SK-N-SH (cell line): ENCODE measurements at regions not wholly inside any gene's neighbourhood (a gene's known extent, or its start where the extent isn't known, plus 50 kb on each side); places are given as distances from the start of the nearest gene placed in this dataset.
A peak's percentile ranks its signal among the peaks of the same experiment; 100 is the strongest.

Source experiments
- CTCF ChIA-PET: fragments of 300-600, 350-600 bp; formaldehyde crosslinking; extraction: SDS; loops from one replicate; lab custom pipeline; 2021; lab: Yijun Ruan, JAX
- POLR2A ChIA-PET: fragments of 350-600 bp; sonication (Branson Sonifier 250); formaldehyde crosslinking; extraction: SDS; loops from one replicate; lab custom pipeline; 2020; ENCODE audit warnings: antibody characterized with exemption, inconsistent platforms; lab: Yijun Ruan, JAX
- DNase-seq: peaks from one replicate; pipeline ENCODE4 v3.0.0; 2012
- H2AFZ ChIP-seq: fragments of 200-600 bp; sonication (generic); 2 replicates; pipeline ENCODE4 v1.8.1; 2016; ENCODE audit warnings: antibody characterized with exemption, mild to moderate bottlenecking, low read depth
- H3F3A ChIP-seq: fragments of 200-600 bp; sonication (generic); replicated peaks from 2 replicates; pipeline ENCODE3; 2016; ENCODE audit warnings: antibody characterized with exemption, mild to moderate bottlenecking; ENCODE audit not compliant: insufficient read depth
- H3K27ac ChIP-seq, 2 experiments: fragments of 200-500 bp in 1 of 2; fragments of 200-600 bp in 1 of 2; sonication (Bioruptor generic) in 1 of 2; sonication (generic), shearing (Covaris generic) in 1 of 2; 2 replicates each; pipeline versions ENCODE4 v1.5.1 to v1.6.1; 2014 to 2016; ENCODE audit warnings: low read depth in 2 of 2, inconsistent platforms in 1 of 2, low read length in 1 of 2, mild to moderate bottlenecking in 1 of 2, mixed read lengths in 1 of 2
- H3K27me3 ChIP-seq: fragments of 200-600 bp; sonication (generic), shearing (Covaris generic); 2 replicates; pipeline ENCODE4 v1.6.1; 2016; ENCODE audit warnings: mixed run types; ENCODE audit not compliant: insufficient read depth
- H3K36me3 ChIP-seq, 2 experiments: fragments of 200-500 bp in 1 of 2; fragments of 200-600 bp in 1 of 2; sonication (Bioruptor generic) in 1 of 2; sonication (generic) in 1 of 2; replicated peaks in 1 of 2; 2 replicates each; pipeline versions ENCODE3 to v1.5.1; 2014 to 2016; ENCODE audit warnings: low read length in 1 of 2, mild to moderate bottlenecking in 1 of 2; ENCODE audit not compliant: insufficient read depth in 2 of 2, control insufficient read depth in 1 of 2
- H3K4me1 ChIP-seq, 2 experiments: fragments of 200-500 bp in 1 of 2; fragments of 200-600 bp in 1 of 2; sonication (Bioruptor generic) in 1 of 2; sonication (generic), shearing (Covaris generic) in 1 of 2; 2 replicates each; pipeline versions ENCODE4 v1.5.1 to v1.6.1; 2014 to 2016; ENCODE audit warnings: low read depth in 1 of 2, low read length in 1 of 2, mixed run types in 1 of 2; ENCODE audit not compliant: insufficient read depth in 2 of 2, control insufficient read depth in 1 of 2
- H3K4me2 ChIP-seq: fragments of 200-600 bp; sonication (generic), shearing (Covaris generic); 2 replicates; pipeline ENCODE4 v1.6.1; 2017; ENCODE audit warnings: mixed run types
- H3K4me3 ChIP-seq, 2 experiments: fragments of 200-500 bp in 1 of 2; fragments of 200-600 bp in 1 of 2; sonication (Bioruptor generic) in 1 of 2; sonication (generic), shearing (Covaris generic) in 1 of 2; 2 replicates each; pipeline versions ENCODE4 v1.5.1 to v1.8.1; 2014 to 2016; ENCODE audit warnings: low read depth in 2 of 2, inconsistent platforms in 1 of 2, low read length in 1 of 2, mild to moderate bottlenecking in 1 of 2, mixed read lengths in 1 of 2, moderate library complexity in 1 of 2
- H3K79me2 ChIP-seq: fragments of 200-600 bp; sonication (generic); 2 replicates; pipeline ENCODE4 v1.8.1; 2017; ENCODE audit warnings: mild to moderate bottlenecking; ENCODE audit not compliant: insufficient read depth
- H3K9ac ChIP-seq: fragments of 200-600 bp; sonication (generic); 2 replicates; pipeline ENCODE4 v1.6.1; 2017; ENCODE audit warnings: mixed run types
- H3K9me2 ChIP-seq: fragments of 200-600 bp; sonication (generic); 2 replicates; pipeline ENCODE4 v1.6.1; 2017; ENCODE audit warnings: mixed run types
- H3K9me3 ChIP-seq: fragments of 200-600 bp; sonication (generic); 2 replicates; pipeline ENCODE4 v1.6.1; 2017; ENCODE audit warnings: mixed run types, mild to moderate bottlenecking, moderate library complexity
- H4K20me1 ChIP-seq: fragments of 200-600 bp; sonication (generic); 2 replicates; pipeline ENCODE4 v1.6.1; 2017; ENCODE audit warnings: mild to moderate bottlenecking, mixed run types; ENCODE audit not compliant: insufficient read depth
- CHD2 ChIP-seq: fragments of 150-350 bp; IDR thresholded peaks from 2 replicates; pipeline ENCODE4 v1.6.1; 2018; ENCODE audit warnings: low read length; ENCODE audit not compliant: partially characterized antibody
- ELF1 ChIP-seq: IDR thresholded peaks from 2 replicates; pipeline ENCODE4 v1.4.0; 2012
- EP300 ChIP-seq, 2 experiments: IDR thresholded peaks; 2 replicates each; pipeline versions ENCODE4 v1.4.0 to v1.6.1; 2012; ENCODE audit warnings: borderline replicate concordance in 1 of 2, low read depth in 1 of 2, low read length in 1 of 2
- EZH2phosphoT487 ChIP-seq: fragments of 200-600 bp; sonication (generic); IDR thresholded peaks from 2 replicates; pipeline ENCODE4 v1.6.1; 2017; ENCODE audit warnings: low read depth, mixed run types, mild to moderate bottlenecking, antibody characterized with exemption, moderate library complexity, borderline replicate concordance
- FOSL2 ChIP-seq: IDR thresholded peaks from 2 replicates; pipeline ENCODE4 v1.4.0; 2012; ENCODE audit warnings: low read depth, mild to moderate bottlenecking, moderate library complexity, borderline replicate concordance
- FOXM1 ChIP-seq: IDR thresholded peaks from 2 replicates; pipeline ENCODE4 v1.4.0; 2012; ENCODE audit warnings: low read depth, mild to moderate bottlenecking
- JUND ChIP-seq: IDR thresholded peaks from 2 replicates; pipeline ENCODE4 v1.4.0; 2012
- NFIC ChIP-seq: IDR thresholded peaks from 2 replicates; pipeline ENCODE4 v1.4.0; 2012; ENCODE audit warnings: borderline replicate concordance
- PBX3 ChIP-seq: IDR thresholded peaks from 2 replicates; pipeline ENCODE4; 2012
- POLR2AphosphoS5 ChIP-seq: IDR thresholded peaks from 2 replicates; pipeline ENCODE4 v1.6.1; 2012; ENCODE audit warnings: low read depth, low read length
- RCOR1 ChIP-seq: fragments of 150-350 bp; IDR thresholded peaks from 2 replicates; pipeline ENCODE4 v1.6.1; 2017; ENCODE audit warnings: antibody characterized with exemption, low read length
- RXRA ChIP-seq: IDR thresholded peaks from 2 replicates; pipeline ENCODE4 v1.4.0; 2012; ENCODE audit warnings: low read depth, mild to moderate bottlenecking, borderline replicate concordance
- SIN3A ChIP-seq: IDR thresholded peaks from 2 replicates; pipeline ENCODE4 v1.6.1; 2012; ENCODE audit warnings: low read depth, mild to moderate bottlenecking, low read length, moderate library complexity, borderline replicate concordance
- TCF12 ChIP-seq: IDR thresholded peaks from 2 replicates; pipeline ENCODE4 v1.4.0; 2012
- TEAD4 ChIP-seq: IDR thresholded peaks from 2 replicates; pipeline ENCODE4 v1.4.0; 2012; ENCODE audit warnings: mild to moderate bottlenecking, borderline replicate concordance; ENCODE audit not compliant: insufficient read depth
- YY1 ChIP-seq: IDR thresholded peaks from 2 replicates; pipeline ENCODE4 v1.4.0; 2012; ENCODE audit warnings: low read depth, mild to moderate bottlenecking
- ZBTB33 ChIP-seq: IDR thresholded peaks from 2 replicates; pipeline ENCODE4 v1.4.0; 2012; ENCODE audit warnings: low read depth, borderline replicate concordance
- WGBS: methylation state at CpG from one replicate; pipeline ENCODE4 v1.1.6; 2017; ENCODE audit warnings: low lambda C conversion rate; 5-methylcytosine and 5-hydroxymethylcytosine counted together
- TF ChIP-seq, protein P1 (sequence below): IDR thresholded peaks from 2 replicates; pipeline ENCODE4 v1.4.0; 2012; ENCODE audit warnings: low read depth
- TF ChIP-seq, protein P2 (sequence below): fragments of 200-600 bp; sonication (generic); IDR thresholded peaks from 2 replicates; pipeline ENCODE4 v1.6.1; 2017; ENCODE audit warnings: antibody characterized with exemption, mild to moderate bottlenecking, moderate library complexity
- TF ChIP-seq, protein P3 (sequence below): IDR thresholded peaks from 2 replicates; pipeline ENCODE4 v1.6.1; 2012; ENCODE audit warnings: mild to moderate bottlenecking, low read depth, low read length, moderate library complexity
- TF ChIP-seq, protein P4 (sequence below): fragments of 150-350 bp; IDR thresholded peaks from 2 replicates; pipeline ENCODE4 v1.6.1; 2017; ENCODE audit warnings: antibody characterized with exemption, low read length, low read depth, borderline replicate concordance

DNA sequence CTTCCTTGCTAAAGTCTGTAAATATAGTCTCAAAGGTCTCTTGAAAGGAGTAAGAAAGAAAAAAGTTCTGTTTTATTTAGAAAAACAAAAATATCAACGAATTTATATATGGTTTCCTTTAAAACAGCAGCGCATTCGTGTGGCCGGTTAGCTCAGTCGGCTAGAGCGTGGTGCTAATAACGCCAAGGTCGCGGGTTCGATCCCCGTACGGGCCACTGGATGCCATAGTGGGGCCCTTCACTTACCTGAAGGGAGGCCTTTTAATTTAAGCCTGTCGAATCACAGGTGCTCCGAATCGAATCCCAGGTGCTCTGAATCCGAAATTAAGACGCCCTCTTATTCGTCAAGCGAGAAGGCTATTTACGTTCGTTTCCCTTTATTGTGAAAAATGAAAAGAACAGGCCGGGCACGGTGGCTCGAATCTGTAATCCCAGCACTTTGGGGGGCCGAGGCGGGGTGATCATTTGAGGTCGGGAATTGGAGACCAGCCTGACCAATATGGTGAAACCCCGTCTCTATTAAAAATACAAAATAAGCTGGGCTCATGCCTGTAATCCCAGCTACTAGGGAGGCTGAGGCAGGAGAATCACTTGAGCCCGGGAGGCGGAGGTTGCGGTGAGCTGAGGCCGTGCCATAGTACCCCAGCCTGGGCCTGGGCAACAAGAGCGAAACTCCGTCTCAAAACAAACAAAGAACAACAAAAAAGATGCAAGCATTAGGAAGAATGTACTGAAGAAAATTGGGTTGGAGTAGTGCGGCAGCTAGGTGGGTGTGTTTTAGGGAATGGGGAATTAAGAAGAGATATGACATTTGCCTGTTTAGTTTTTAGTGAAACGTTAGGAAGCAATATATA lies 195.8 kb upstream of the ZNF184 start:
- peak overlapping the region; percentile 68; the same call in 1 of the 2 replicates for H2AFZ ChIP-seq
- no peaks in the 10 kb centered on the region for H4K20me1 ChIP-seq
- H3K27me3 ChIP-seq, result peaks cover 37% of the 10 kb centered on the region
- no peaks in the 10 kb centered on the region for H3K9me3 ChIP-seq
- peak overlapping the region; percentile 42 to 60; a peak in 3 of 4 replicates for H3K4me3 ChIP-seq
- no peaks in the 10 kb centered on the region for H3K36me3 ChIP-seq
- DNase-seq, result peak; percentile 44
- TF ChIP-seq ZBTB33, result no peak
- TF ChIP-seq CHD2, result no peak
- no peak for TF ChIP-seq JUND
- no peak for TF ChIP-seq YY1
- 0 out of 2 replicates have a peak, but pooled peaks have one; percentile 34 for TF ChIP-seq RCOR1
- peak; percentile 54; the same call in 1 of the 2 replicates for TF ChIP-seq FOSL2
- TF ChIP-seq EZH2phosphoT487, result no peak
- TF ChIP-seq FOXM1, result no peak
- no peak for TF ChIP-seq POLR2AphosphoS5
- no peak for TF ChIP-seq SIN3A
- TF ChIP-seq, protein P1, sequence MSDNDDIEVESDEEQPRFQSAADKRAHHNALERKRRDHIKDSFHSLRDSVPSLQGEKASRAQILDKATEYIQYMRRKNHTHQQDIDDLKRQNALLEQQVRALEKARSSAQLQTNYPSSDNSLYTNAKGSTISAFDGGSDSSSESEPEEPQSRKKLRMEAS, result no peak
- TF ChIP-seq NFIC, result no peak
- no peak for TF ChIP-seq ELF1
- TF ChIP-seq TEAD4, result peak; percentile 68
- TF ChIP-seq, protein P2, sequence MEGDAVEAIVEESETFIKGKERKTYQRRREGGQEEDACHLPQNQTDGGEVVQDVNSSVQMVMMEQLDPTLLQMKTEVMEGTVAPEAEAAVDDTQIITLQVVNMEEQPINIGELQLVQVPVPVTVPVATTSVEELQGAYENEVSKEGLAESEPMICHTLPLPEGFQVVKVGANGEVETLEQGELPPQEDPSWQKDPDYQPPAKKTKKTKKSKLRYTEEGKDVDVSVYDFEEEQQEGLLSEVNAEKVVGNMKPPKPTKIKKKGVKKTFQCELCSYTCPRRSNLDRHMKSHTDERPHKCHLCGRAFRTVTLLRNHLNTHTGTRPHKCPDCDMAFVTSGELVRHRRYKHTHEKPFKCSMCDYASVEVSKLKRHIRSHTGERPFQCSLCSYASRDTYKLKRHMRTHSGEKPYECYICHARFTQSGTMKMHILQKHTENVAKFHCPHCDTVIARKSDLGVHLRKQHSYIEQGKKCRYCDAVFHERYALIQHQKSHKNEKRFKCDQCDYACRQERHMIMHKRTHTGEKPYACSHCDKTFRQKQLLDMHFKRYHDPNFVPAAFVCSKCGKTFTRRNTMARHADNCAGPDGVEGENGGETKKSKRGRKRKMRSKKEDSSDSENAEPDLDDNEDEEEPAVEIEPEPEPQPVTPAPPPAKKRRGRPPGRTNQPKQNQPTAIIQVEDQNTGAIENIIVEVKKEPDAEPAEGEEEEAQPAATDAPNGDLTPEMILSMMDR, result no peak
- TF ChIP-seq TCF12, result 0 out of 2 replicates have a peak, but pooled peaks have one; percentile 25
- TF ChIP-seq EP300 (IDR thresholded peaks at IDR 0.05; ENCODE audit: borderline replicate concordance in 1 of 2, low read depth in 1 of 2, low read length in 1 of 2), result no peak
- TF ChIP-seq, protein P3, sequence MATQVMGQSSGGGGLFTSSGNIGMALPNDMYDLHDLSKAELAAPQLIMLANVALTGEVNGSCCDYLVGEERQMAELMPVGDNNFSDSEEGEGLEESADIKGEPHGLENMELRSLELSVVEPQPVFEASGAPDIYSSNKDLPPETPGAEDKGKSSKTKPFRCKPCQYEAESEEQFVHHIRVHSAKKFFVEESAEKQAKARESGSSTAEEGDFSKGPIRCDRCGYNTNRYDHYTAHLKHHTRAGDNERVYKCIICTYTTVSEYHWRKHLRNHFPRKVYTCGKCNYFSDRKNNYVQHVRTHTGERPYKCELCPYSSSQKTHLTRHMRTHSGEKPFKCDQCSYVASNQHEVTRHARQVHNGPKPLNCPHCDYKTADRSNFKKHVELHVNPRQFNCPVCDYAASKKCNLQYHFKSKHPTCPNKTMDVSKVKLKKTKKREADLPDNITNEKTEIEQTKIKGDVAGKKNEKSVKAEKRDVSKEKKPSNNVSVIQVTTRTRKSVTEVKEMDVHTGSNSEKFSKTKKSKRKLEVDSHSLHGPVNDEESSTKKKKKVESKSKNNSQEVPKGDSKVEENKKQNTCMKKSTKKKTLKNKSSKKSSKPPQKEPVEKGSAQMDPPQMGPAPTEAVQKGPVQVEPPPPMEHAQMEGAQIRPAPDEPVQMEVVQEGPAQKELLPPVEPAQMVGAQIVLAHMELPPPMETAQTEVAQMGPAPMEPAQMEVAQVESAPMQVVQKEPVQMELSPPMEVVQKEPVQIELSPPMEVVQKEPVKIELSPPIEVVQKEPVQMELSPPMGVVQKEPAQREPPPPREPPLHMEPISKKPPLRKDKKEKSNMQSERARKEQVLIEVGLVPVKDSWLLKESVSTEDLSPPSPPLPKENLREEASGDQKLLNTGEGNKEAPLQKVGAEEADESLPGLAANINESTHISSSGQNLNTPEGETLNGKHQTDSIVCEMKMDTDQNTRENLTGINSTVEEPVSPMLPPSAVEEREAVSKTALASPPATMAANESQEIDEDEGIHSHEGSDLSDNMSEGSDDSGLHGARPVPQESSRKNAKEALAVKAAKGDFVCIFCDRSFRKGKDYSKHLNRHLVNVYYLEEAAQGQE, result no peak; the same call in 1 of the 2 replicates
- TF ChIP-seq RXRA, result peak; percentile 57; the same call in 1 of the 2 replicates
- TF ChIP-seq PBX3, result no peak
- TF ChIP-seq, protein P4, sequence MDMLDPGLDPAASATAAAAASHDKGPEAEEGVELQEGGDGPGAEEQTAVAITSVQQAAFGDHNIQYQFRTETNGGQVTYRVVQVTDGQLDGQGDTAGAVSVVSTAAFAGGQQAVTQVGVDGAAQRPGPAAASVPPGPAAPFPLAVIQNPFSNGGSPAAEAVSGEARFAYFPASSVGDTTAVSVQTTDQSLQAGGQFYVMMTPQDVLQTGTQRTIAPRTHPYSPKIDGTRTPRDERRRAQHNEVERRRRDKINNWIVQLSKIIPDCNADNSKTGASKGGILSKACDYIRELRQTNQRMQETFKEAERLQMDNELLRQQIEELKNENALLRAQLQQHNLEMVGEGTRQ, result no peak
- ChIA-PET CTCF (interaction anchor here (0.6 to 1.0 kb wide), 3 partner anchors 9 to 865 kb away, joined by 3 read pairs; no protein-coding TSS in a partner anchor), POLR2A (no interaction called here)
- H3K4me2 ChIP-seq, result peak overlapping the region; percentile 76
- H3K79me2 ChIP-seq, result no peaks in the 10 kb centered on the region
- peaks cover 42% of the 10 kb centered on the region for H3F3A ChIP-seq
- no peak overlapping the region for H3K27ac ChIP-seq
- WGBS, result 1% methylated on average over 36 of the region's 36 CpGs
- no peaks in the 10 kb centered on the region; a peak in 2 of 4 replicates for H3K4me1 ChIP-seq
- no peaks in the 10 kb centered on the region for H3K9me2 ChIP-seq
- no peak overlapping the region for H3K9ac ChIP-seq
